ENCODE measurements at regions not wholly inside any gene's neighbourhood (a gene's known extent, or its start where the extent isn't known, plus 50 kb on each side); places are given as distances from the start of the nearest gene placed in this dataset.

- no peak for DNase-seq
- Mint-ChIP-seq H3K36me3 (ENCODE audit: low read depth) (no peaks in the 10 kb centered on the region), H3K27me3 (ENCODE audit: low read depth, poor library complexity) (peaks cover 24% of the 10 kb centered on the region), H3K4me3 (no peak overlapping the region), H3K4me1 (peaks cover 8% of the 10 kb centered on the region), H3K27ac (no peak overlapping the region), H3K9me3 (peaks cover 32% of the 10 kb centered on the region)
- TF ChIP-seq CTCF (IDR thresholded peaks at IDR 0.05): no peak
These were observed 219.5 kb downstream of the BCL11B start for GRCh38 chr14:99052467-99052866.

- Mint-ChIP-seq H3K27ac (no peak overlapping the region), H3K4me1 (peaks cover 8% of the 10 kb centered on the region), H3K9me3 (peaks cover 32% of the 10 kb centered on the region), H3K27me3 (ENCODE audit: low read depth, poor library complexity) (peaks cover 12% of the 10 kb centered on the region), H3K36me3 (ENCODE audit: low read depth) (no peaks in the 10 kb centered on the region), H3K4me3 (no peak overlapping the region)
- no peak for TF ChIP-seq CTCF (IDR thresholded peaks at IDR 0.05)
- DNase-seq: no peak
These were observed 217.0 kb downstream of the BCL11B start for GRCh38 chr14:99055019-99055418.

- Mint-ChIP-seq H3K27me3 (ENCODE audit: low read depth, poor library complexity) (peaks cover 10% of the 10 kb centered on the region), H3K27ac (no peak overlapping the region), H3K36me3 (ENCODE audit: low read depth) (no peaks in the 10 kb centered on the region), H3K9me3 (peaks cover 29% of the 10 kb centered on the region), H3K4me3 (no peak overlapping the region), H3K4me1 (peaks cover 8% of the 10 kb centered on the region)
- no peak for DNase-seq
- no peak for TF ChIP-seq CTCF (IDR thresholded peaks at IDR 0.05)
These were observed 216.2 kb downstream of the BCL11B start for GRCh38 chr14:99055816-99056215.

- H3K36me3 Mint-ChIP-seq (ENCODE audit: low read depth): no peaks in the 10 kb centered on the region
These were observed 214.4 kb downstream of the BCL11B start for GRCh38 chr14:99057576-99058083.

GRCh38 chr14:99058542-99058941, 213.5 kb downstream of the BCL11B start:
- no peak for DNase-seq
- TF ChIP-seq CTCF (IDR thresholded peaks at IDR 0.05): no peak
- Mint-ChIP-seq H3K4me3 (no peak overlapping the region), H3K9me3 (peaks cover 5% of the 10 kb centered on the region), H3K27ac (no peak overlapping the region), H3K27me3 (ENCODE audit: low read depth, poor library complexity) (peaks cover 19% of the 10 kb centered on the region), H3K4me1 (peaks cover 8% of the 10 kb centered on the region), H3K36me3 (ENCODE audit: low read depth) (no peaks in the 10 kb centered on the region)

More at GRCh38 chr14:99057576-99058083, 214.4 kb downstream of the BCL11B start:
- H3K4me3 Mint-ChIP-seq: no peak overlapping the region
- H3K4me1 Mint-ChIP-seq: peaks cover 8% of the 10 kb centered on the region
- H3K27ac Mint-ChIP-seq: no peak overlapping the region
- H3K27me3 Mint-ChIP-seq (ENCODE audit: low read depth, poor library complexity): peaks cover 16% of the 10 kb centered on the region
- H3K9me3 Mint-ChIP-seq: peaks cover 13% of the 10 kb centered on the region
- no peak for TF ChIP-seq CTCF (IDR thresholded peaks at IDR 0.05)
- no peak for DNase-seq

- Mint-ChIP-seq H3K27me3 (ENCODE audit: low read depth, poor library complexity) (peaks cover 16% of the 10 kb centered on the region), H3K36me3 (ENCODE audit: low read depth) (no peaks in the 10 kb centered on the region), H3K4me1 (no peaks in the 10 kb centered on the region), H3K4me3 (no peak overlapping the region), H3K27ac (no peak overlapping the region), H3K9me3 (no peaks in the 10 kb centered on the region)
- TF ChIP-seq CTCF (IDR thresholded peaks at IDR 0.05): no peak
- no peak for DNase-seq
These were observed 209.8 kb downstream of the BCL11B start for GRCh38 chr14:99062216-99062615.

Data from nephron progenitor cell (in vitro differentiated cells).